SK-N-SH (cell line): ENCODE measurements at regions not wholly inside any gene's neighbourhood (a gene's known extent, or its start where the extent isn't known, plus 50 kb on each side); places are given as distances from the start of the nearest gene placed in this dataset.

Experiments
- CTCF ChIA-PET: fragments of 300-600, 350-600 bp; formaldehyde crosslinking; extraction: SDS; loops from one replicate; lab custom pipeline; 2021; lab: Yijun Ruan, JAX
- POLR2A ChIA-PET: fragments of 350-600 bp; sonication (Branson Sonifier 250); formaldehyde crosslinking; extraction: SDS; loops from one replicate; lab custom pipeline; 2020; ENCODE audit warnings: antibody characterized with exemption, inconsistent platforms; lab: Yijun Ruan, JAX
- DNase-seq: peaks from one replicate; pipeline ENCODE4 v3.0.0; 2012
- H2AFZ ChIP-seq: fragments of 200-600 bp; sonication (generic); 2 replicates; pipeline ENCODE4 v1.8.1; 2016; ENCODE audit warnings: antibody characterized with exemption, mild to moderate bottlenecking, low read depth
- H3F3A ChIP-seq: fragments of 200-600 bp; sonication (generic); replicated peaks from 2 replicates; pipeline ENCODE3; 2016; ENCODE audit warnings: antibody characterized with exemption, mild to moderate bottlenecking; ENCODE audit not compliant: insufficient read depth
- H3K27ac ChIP-seq, 2 experiments: fragments of 200-500 bp in 1 of 2; fragments of 200-600 bp in 1 of 2; sonication (Bioruptor generic) in 1 of 2; sonication (generic), shearing (Covaris generic) in 1 of 2; 2 replicates each; pipeline versions ENCODE4 v1.5.1 to v1.6.1; 2014 to 2016; ENCODE audit warnings: low read depth in 2 of 2, inconsistent platforms in 1 of 2, low read length in 1 of 2, mild to moderate bottlenecking in 1 of 2, mixed read lengths in 1 of 2
- H3K27me3 ChIP-seq: fragments of 200-600 bp; sonication (generic), shearing (Covaris generic); 2 replicates; pipeline ENCODE4 v1.6.1; 2016; ENCODE audit warnings: mixed run types; ENCODE audit not compliant: insufficient read depth
- H3K36me3 ChIP-seq, 2 experiments: fragments of 200-500 bp in 1 of 2; fragments of 200-600 bp in 1 of 2; sonication (Bioruptor generic) in 1 of 2; sonication (generic) in 1 of 2; replicated peaks in 1 of 2; 2 replicates each; pipeline versions ENCODE3 to v1.5.1; 2014 to 2016; ENCODE audit warnings: low read length in 1 of 2, mild to moderate bottlenecking in 1 of 2; ENCODE audit not compliant: insufficient read depth in 2 of 2, control insufficient read depth in 1 of 2
- H3K4me1 ChIP-seq, 2 experiments: fragments of 200-500 bp in 1 of 2; fragments of 200-600 bp in 1 of 2; sonication (Bioruptor generic) in 1 of 2; sonication (generic), shearing (Covaris generic) in 1 of 2; 2 replicates each; pipeline versions ENCODE4 v1.5.1 to v1.6.1; 2014 to 2016; ENCODE audit warnings: low read depth in 1 of 2, low read length in 1 of 2, mixed run types in 1 of 2; ENCODE audit not compliant: insufficient read depth in 2 of 2, control insufficient read depth in 1 of 2
- H3K4me2 ChIP-seq: fragments of 200-600 bp; sonication (generic), shearing (Covaris generic); 2 replicates; pipeline ENCODE4 v1.6.1; 2017; ENCODE audit warnings: mixed run types
- H3K4me3 ChIP-seq, 2 experiments: fragments of 200-500 bp in 1 of 2; fragments of 200-600 bp in 1 of 2; sonication (Bioruptor generic) in 1 of 2; sonication (generic), shearing (Covaris generic) in 1 of 2; 2 replicates each; pipeline versions ENCODE4 v1.5.1 to v1.8.1; 2014 to 2016; ENCODE audit warnings: low read depth in 2 of 2, inconsistent platforms in 1 of 2, low read length in 1 of 2, mild to moderate bottlenecking in 1 of 2, mixed read lengths in 1 of 2, moderate library complexity in 1 of 2
- H3K79me2 ChIP-seq: fragments of 200-600 bp; sonication (generic); 2 replicates; pipeline ENCODE4 v1.8.1; 2017; ENCODE audit warnings: mild to moderate bottlenecking; ENCODE audit not compliant: insufficient read depth
- H3K9ac ChIP-seq: fragments of 200-600 bp; sonication (generic); 2 replicates; pipeline ENCODE4 v1.6.1; 2017; ENCODE audit warnings: mixed run types
- H3K9me2 ChIP-seq: fragments of 200-600 bp; sonication (generic); 2 replicates; pipeline ENCODE4 v1.6.1; 2017; ENCODE audit warnings: mixed run types
- H3K9me3 ChIP-seq: fragments of 200-600 bp; sonication (generic); 2 replicates; pipeline ENCODE4 v1.6.1; 2017; ENCODE audit warnings: mixed run types, mild to moderate bottlenecking, moderate library complexity
- H4K20me1 ChIP-seq: fragments of 200-600 bp; sonication (generic); 2 replicates; pipeline ENCODE4 v1.6.1; 2017; ENCODE audit warnings: mild to moderate bottlenecking, mixed run types; ENCODE audit not compliant: insufficient read depth
- CHD2 ChIP-seq: fragments of 150-350 bp; IDR thresholded peaks from 2 replicates; pipeline ENCODE4 v1.6.1; 2018; ENCODE audit warnings: low read length; ENCODE audit not compliant: partially characterized antibody
- EZH2phosphoT487 ChIP-seq: fragments of 200-600 bp; sonication (generic); IDR thresholded peaks from 2 replicates; pipeline ENCODE4 v1.6.1; 2017; ENCODE audit warnings: low read depth, mixed run types, mild to moderate bottlenecking, antibody characterized with exemption, moderate library complexity, borderline replicate concordance
- FOSL2 ChIP-seq: IDR thresholded peaks from 2 replicates; pipeline ENCODE4 v1.4.0; 2012; ENCODE audit warnings: low read depth, mild to moderate bottlenecking, moderate library complexity, borderline replicate concordance
- GABPA ChIP-seq: IDR thresholded peaks from 2 replicates; pipeline ENCODE4 v1.4.0; 2012; ENCODE audit warnings: low read depth, mild to moderate bottlenecking
- GATA2 ChIP-seq: sonication (generic); formaldehyde crosslinking; IDR thresholded peaks from 2 replicates; pipeline ENCODE4 v1.5.0; 2020; ENCODE audit warnings: mild to moderate bottlenecking, missing genetic modification reagents
- MXI1 ChIP-seq: IDR thresholded peaks from 2 replicates; pipeline ENCODE4 v1.6.1; 2012; ENCODE audit warnings: mild to moderate bottlenecking, low read depth, low read length, improper control_type of control experiment
- NFIC ChIP-seq: IDR thresholded peaks from 2 replicates; pipeline ENCODE4 v1.4.0; 2012; ENCODE audit warnings: borderline replicate concordance
- TCF12 ChIP-seq: IDR thresholded peaks from 2 replicates; pipeline ENCODE4 v1.4.0; 2012
- TEAD4 ChIP-seq: IDR thresholded peaks from 2 replicates; pipeline ENCODE4 v1.4.0; 2012; ENCODE audit warnings: mild to moderate bottlenecking, borderline replicate concordance; ENCODE audit not compliant: insufficient read depth
- WGBS: methylation state at CpG from one replicate; pipeline ENCODE4 v1.1.6; 2017; ENCODE audit warnings: low lambda C conversion rate; 5-methylcytosine and 5-hydroxymethylcytosine counted together
- TF ChIP-seq, protein P1 (sequence below): IDR thresholded peaks from 2 replicates; pipeline ENCODE4; 2012
- TF ChIP-seq, protein P2 (sequence below): fragments of 150-350 bp; IDR thresholded peaks from 2 replicates; pipeline ENCODE4 v1.6.1; 2017; ENCODE audit warnings: antibody characterized with exemption, low read length, low read depth, borderline replicate concordance
- TF ChIP-seq, protein P3 (sequence below): IDR thresholded peaks from 2 replicates; pipeline ENCODE4 v1.4.0; 2012; ENCODE audit warnings: low read depth

DNA sequence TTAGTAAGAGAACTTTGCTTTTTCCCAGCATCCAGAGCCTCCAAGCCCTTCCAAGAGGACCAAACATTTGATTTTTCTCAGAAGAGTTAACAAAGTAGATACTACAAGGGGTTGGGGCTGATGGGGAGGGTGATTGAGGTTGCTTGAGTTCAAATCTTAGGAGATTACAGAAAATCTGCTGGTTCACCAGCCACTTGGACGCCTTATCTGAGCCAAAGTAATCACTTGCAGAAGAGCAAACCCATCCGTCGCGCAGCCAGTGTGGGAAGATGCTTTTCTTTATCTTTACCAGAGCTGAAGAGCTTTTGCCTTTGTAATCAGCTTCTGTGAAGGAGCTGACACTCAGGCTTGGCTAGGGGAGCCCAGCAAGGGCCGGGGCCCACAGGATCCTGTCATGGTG is 91.9 kb upstream of the CTTNBP2NL start:
- POLR2A ChIA-PET: no interaction called here
- no peak for TF ChIP-seq MXI1
- TF ChIP-seq TCF12: no peak
- TF ChIP-seq, protein P1, sequence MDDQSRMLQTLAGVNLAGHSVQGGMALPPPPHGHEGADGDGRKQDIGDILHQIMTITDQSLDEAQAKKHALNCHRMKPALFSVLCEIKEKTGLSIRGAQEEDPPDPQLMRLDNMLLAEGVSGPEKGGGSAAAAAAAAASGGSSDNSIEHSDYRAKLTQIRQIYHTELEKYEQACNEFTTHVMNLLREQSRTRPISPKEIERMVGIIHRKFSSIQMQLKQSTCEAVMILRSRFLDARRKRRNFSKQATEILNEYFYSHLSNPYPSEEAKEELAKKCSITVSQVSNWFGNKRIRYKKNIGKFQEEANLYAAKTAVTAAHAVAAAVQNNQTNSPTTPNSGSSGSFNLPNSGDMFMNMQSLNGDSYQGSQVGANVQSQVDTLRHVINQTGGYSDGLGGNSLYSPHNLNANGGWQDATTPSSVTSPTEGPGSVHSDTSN: no peak
- TF ChIP-seq, protein P2, sequence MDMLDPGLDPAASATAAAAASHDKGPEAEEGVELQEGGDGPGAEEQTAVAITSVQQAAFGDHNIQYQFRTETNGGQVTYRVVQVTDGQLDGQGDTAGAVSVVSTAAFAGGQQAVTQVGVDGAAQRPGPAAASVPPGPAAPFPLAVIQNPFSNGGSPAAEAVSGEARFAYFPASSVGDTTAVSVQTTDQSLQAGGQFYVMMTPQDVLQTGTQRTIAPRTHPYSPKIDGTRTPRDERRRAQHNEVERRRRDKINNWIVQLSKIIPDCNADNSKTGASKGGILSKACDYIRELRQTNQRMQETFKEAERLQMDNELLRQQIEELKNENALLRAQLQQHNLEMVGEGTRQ: no peak
- H3K9me2 ChIP-seq: no peaks in the 10 kb centered on the region

DNA sequence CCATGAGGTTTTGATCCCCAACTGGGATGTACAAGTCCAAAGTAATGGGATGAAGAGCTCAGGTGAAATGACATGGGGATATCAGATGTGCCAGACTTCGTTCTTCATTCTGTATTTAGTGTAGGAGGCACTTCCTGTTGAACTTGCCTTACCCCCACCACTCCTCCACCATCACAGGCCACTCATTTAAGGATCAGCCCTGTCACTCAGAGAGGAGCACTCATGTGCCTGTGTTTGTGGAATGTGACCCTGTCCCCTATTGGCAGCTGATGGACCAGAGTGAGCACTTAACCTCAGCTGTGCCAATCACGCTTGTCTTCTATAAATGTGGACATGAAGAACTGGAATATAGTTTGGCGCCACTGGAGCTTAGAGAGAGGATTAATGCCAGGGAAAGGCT is 91.4 kb upstream of the CTTNBP2NL start:
- CTCF ChIA-PET: interaction anchor here (0.8 to 1.5 kb wide), 2 partner anchors 16 to 55 kb away, joined by 3 read pairs; no protein-coding TSS in a partner anchor

More for the DNA sequence above, 91.9 kb upstream of the CTTNBP2NL start:
- Histone ChIP-seq H3K9ac (no peak overlapping the region), H3K79me2 (no peaks in the 10 kb centered on the region), H3F3A (no peaks in the 10 kb centered on the region), H3K36me3 (no peaks in the 10 kb centered on the region), H3K4me3 (no peak overlapping the region), H3K4me2 (no peak overlapping the region), H3K27ac (no peak overlapping the region), H3K9me3 (no peaks in the 10 kb centered on the region), H3K27me3 (peaks cover 14% of the 10 kb centered on the region; the same call in 1 of the 2 replicates), H2AFZ (no peak overlapping the region), H4K20me1 (no peaks in the 10 kb centered on the region), H3K4me1 (peaks cover 0 to 7% of the 10 kb centered on the region in 2 experiments; a peak in 2 of 4 replicates)
- CTCF ChIA-PET: no interaction called here
- no peak for DNase-seq
- 47% methylated on average over 5 of the region's 5 CpGs for WGBS

DNA sequence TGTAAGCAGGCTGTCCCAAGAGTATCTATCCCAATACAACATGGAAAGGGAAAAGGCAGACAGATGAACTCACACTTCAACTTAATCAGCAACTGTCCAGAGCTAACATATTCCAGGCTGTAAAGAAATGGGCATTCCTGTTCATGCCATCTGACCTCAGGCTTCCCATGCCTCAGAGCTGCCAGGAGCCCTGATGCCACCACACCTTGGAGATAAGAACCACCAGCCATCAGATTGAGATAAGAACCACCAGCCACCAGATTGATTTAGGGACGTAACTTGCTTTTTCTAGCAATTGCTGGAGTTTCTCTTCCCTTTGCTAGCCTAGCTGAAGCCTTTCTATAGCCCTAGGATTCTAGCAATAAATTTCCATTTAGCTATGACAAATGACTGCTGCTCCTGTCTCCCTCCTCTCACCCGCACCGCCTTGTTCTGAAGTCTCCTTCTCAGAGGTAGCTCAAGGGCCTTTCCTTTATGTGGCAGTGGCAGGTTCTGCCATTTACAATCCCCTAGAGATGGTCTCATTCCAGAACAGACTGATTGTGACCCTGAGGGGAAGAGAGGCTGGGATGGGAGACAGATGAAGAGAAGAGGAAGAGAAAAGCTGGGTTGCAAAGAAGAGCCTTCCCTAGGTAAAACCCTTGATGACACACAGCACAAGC is 88.0 kb upstream of the CTTNBP2NL start:
- H3K4me3 ChIP-seq: no peak overlapping the region
- DNase-seq: no peak
- no peaks in the 10 kb centered on the region for H3K79me2 ChIP-seq
- H3K36me3 ChIP-seq: no peaks in the 10 kb centered on the region
- no peaks in the 10 kb centered on the region; the same call in 1 of the 2 replicates for H3K27me3 ChIP-seq
- H3F3A ChIP-seq: no peaks in the 10 kb centered on the region
- H2AFZ ChIP-seq: no peak overlapping the region
- CTCF ChIA-PET: interaction anchor here (0.9 to 2.3 kb wide), 6 partner anchors 10 to 83 kb away, joined by 3 to 11 read pairs (median 6); no protein-coding TSS in a partner anchor
- H3K9me2 ChIP-seq: no peaks in the 10 kb centered on the region
- peaks cover 0 to 7% of the 10 kb centered on the region in 2 experiments; a peak in 2 of 4 replicates for H3K4me1 ChIP-seq
- H3K27ac ChIP-seq: no peak overlapping the region
- H3K9me3 ChIP-seq: no peaks in the 10 kb centered on the region
- TF ChIP-seq TEAD4 (no peak), EZH2phosphoT487 (no peak), NFIC (no peak), GABPA (no peak)
- TF ChIP-seq, protein P3, sequence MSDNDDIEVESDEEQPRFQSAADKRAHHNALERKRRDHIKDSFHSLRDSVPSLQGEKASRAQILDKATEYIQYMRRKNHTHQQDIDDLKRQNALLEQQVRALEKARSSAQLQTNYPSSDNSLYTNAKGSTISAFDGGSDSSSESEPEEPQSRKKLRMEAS: no peak
- POLR2A ChIA-PET: no interaction called here
- no peak overlapping the region for H3K4me2 ChIP-seq
- H3K9ac ChIP-seq: no peak overlapping the region
- 10% methylated on average over 3 of the region's 3 CpGs for WGBS
- H4K20me1 ChIP-seq: no peaks in the 10 kb centered on the region

More for the DNA sequence above, 91.4 kb upstream of the CTTNBP2NL start:
- H3K27me3 ChIP-seq: peaks cover 14% of the 10 kb centered on the region; the same call in 1 of the 2 replicates
- H4K20me1 ChIP-seq: no peaks in the 10 kb centered on the region
- no peak overlapping the region for H3K4me2 ChIP-seq
- POLR2A ChIA-PET: no interaction called here
- H3K9me3 ChIP-seq: no peaks in the 10 kb centered on the region
- H3K79me2 ChIP-seq: no peaks in the 10 kb centered on the region
- no peak overlapping the region for H3K4me3 ChIP-seq
- no peaks in the 10 kb centered on the region for H3F3A ChIP-seq
- TF ChIP-seq CHD2 (no peak), GATA2 (no peak), FOSL2 (no peak), TEAD4 (no peak)
- TF ChIP-seq, protein P3: no peak
- H3K36me3 ChIP-seq: no peaks in the 10 kb centered on the region
- no peaks in the 10 kb centered on the region for H3K9me2 ChIP-seq
- 29% methylated on average over 3 of the region's 3 CpGs for WGBS
- peaks cover 0 to 7% of the 10 kb centered on the region in 2 experiments; a peak in 2 of 4 replicates for H3K4me1 ChIP-seq
- H3K27ac ChIP-seq: no peak overlapping the region
- no peak overlapping the region for H2AFZ ChIP-seq
- no peak for DNase-seq
- no peak overlapping the region for H3K9ac ChIP-seq
